HG02840 (cell line): ENCODE measurements at regions not wholly inside any gene's neighbourhood (a gene's known extent, or its start where the extent isn't known, plus 50 kb on each side); places are given as distances from the start of the nearest gene placed in this dataset.
A peak's percentile ranks its signal among the peaks of the same experiment; 100 is the strongest.
"Not testable (repeated sequence)": the region's sequence is repeated elsewhere in the genome, so short reads cannot be mapped to it uniquely, and the experiment has no call there.

ENCODE experiments used
- ATAC-seq: cut with Tn5 transposase; IDR thresholded peaks from one replicate; pipeline ENCODE4 v1.9.1; 2021; ENCODE audit warnings: mild to moderate bottlenecking, moderate library complexity, moderate number of reproducible peaks; ENCODE audit not compliant: unreplicated experiment, low FRiP score

- ATAC-seq = no peak
Measured at GRCh38 chr10:11668847-11669610, 57.6 kb upstream of the USP6NL start.

DNA sequence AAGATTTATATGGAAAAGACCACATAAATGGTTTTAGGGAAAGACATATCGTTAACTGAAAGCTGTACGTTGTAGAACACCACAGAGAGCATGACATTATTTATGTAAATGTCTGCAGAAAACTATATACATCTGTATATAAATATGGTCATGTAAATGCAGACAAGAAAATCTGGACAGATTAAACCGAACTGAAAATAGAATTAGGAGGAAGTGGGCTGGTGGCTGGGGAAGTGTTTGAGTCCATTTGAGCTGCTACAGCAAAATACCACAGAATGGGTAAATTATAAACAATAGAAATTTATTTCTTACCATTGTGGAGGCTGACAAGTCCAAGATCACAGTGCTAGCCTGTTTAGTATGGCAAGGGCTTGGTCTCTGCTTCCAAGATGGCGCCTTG is 56.3 kb upstream of the USP6NL start:
- no peak for ATAC-seq

DNA sequence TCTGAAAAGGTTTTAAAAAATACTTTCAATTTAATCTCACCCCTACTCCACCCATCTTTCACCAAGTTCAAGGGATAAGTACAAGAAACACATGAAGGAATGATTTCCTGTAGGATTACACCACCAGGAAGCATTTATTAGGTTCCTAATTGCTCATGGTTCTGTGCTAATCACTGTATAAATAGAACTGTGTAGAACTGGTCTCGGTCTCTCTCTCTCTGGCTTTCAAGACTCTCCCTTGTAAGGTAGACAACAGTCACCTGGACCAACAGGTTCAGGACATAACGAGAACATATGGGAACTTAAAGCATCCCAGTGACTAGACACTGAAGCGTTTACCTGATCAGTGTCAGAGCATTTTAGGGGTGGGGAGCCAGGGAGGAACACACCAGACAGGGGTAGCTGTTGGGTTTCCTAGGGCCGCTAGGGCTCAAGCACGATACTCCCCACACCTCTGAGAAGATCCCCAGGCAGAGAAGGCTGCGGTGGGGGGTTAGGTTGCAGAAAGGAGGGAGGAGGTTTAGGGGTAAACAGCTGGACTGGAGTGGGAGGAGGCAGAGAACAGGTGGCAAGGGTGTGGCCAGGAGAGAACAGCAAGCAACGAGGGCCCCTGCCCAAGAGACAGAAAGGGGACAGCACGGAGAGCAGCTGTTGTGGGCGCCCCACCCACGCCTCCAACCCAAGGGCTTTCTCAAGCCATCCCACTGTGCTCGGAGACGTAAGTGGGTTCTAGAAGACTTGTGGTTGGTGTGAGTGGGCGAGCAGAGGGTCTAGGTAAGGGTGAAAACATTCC is 52.5 kb upstream of the USP6NL start:
- peak; percentile 75 for ATAC-seq

DNA sequence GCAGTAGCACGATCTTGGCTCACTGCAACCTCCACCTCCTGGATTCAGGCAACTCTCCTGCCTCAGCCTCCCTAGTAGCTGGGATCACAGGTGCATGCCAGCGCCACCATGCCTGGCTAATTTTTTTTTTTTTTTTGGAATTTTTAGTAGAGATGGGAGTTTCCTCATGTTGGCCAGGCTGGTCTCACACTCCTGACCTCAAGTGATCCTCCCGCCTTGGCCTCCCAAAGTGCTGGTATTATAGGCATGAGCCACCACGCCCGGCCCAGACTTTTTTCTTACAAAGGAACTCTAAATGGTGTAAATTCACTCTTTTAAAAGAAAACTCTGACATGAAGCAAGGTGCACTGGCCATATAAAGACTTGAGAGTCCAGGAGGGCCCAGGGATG is 51.7 kb upstream of the USP6NL start:
- ATAC-seq = not testable (repeated sequence)

- ATAC-seq = no peak
Measured at GRCh38 chr10:11661441-11661840, 50.0 kb upstream of the USP6NL start.
